H1 (cell line): ENCODE measurements at regions not wholly inside any gene's neighbourhood (a gene's known extent, or its start where the extent isn't known, plus 50 kb on each side); places are given as distances from the start of the nearest gene placed in this dataset.
A peak's percentile ranks its signal among the peaks of the same experiment; 100 is the strongest.

Experiments
- CTCF ChIA-PET: fragments of 300-600 bp; sonication (Branson Sonifier 250); formaldehyde crosslinking; loops from one replicate; lab custom pipeline; 2021; ENCODE audit not compliant: partially characterized antibody; lab: Charles Lee
- POLR2A ChIA-PET: fragments of 300-600 bp; sonication (Branson Sonifier 250); formaldehyde crosslinking; loops from one replicate; lab custom pipeline; 2021; ENCODE audit warnings: inconsistent platforms; ENCODE audit not compliant: partially characterized antibody; lab: Charles Lee
- DNase-seq, 2 experiments: peaks; one replicate each; pipeline versions ENCODE4 v3.0.0 to v3.0.0-alpha.2; 2010 to 2022; ENCODE audit warnings: low spot score in 2 of 2, low read depth in 1 of 2, mixed read lengths in 1 of 2
- FAIRE-seq: peaks from 2 replicates; lab custom pipeline; 2011; peaks lifted over from hg19 to GRCh38; lab: Jason Lieb, UNC
- H2AFZ ChIP-seq: 2 replicates; pipeline ENCODE4 v1.8.1; 2012; ENCODE audit warnings: low read length, inconsistent platforms
- H2AK5ac ChIP-seq: 2 replicates; pipeline ENCODE4 v1.6.1; 2013; ENCODE audit warnings: low read depth, low read length
- H2BK120ac ChIP-seq: replicated peaks from 2 replicates; pipeline ENCODE3; 2013; ENCODE audit warnings: low read depth, low read length, inconsistent platforms
- H2BK12ac ChIP-seq: 2 replicates; pipeline ENCODE4 v1.6.1; 2013; ENCODE audit warnings: low read depth, low read length
- H2BK15ac ChIP-seq: 2 replicates; pipeline ENCODE4 v1.6.1; 2013; ENCODE audit warnings: low read length
- H2BK20ac ChIP-seq: 2 replicates; pipeline ENCODE4 v1.6.1; 2013; ENCODE audit warnings: low read length
- H2BK5ac ChIP-seq: 2 replicates; pipeline ENCODE4 v1.6.1; 2013; ENCODE audit warnings: low read depth, low read length
- H3K14ac ChIP-seq: 2 replicates; pipeline ENCODE4 v1.6.1; 2013; ENCODE audit warnings: inconsistent platforms; ENCODE audit not compliant: insufficient read length
- H3K18ac ChIP-seq: 2 replicates; pipeline ENCODE4 v1.6.1; 2013; ENCODE audit warnings: low read length; ENCODE audit errors: extremely low read depth
- H3K23ac ChIP-seq: 2 replicates; pipeline ENCODE4 v1.6.1; 2013; ENCODE audit warnings: inconsistent platforms; ENCODE audit not compliant: insufficient read length
- H3K23me2 ChIP-seq: 2 replicates; pipeline ENCODE4 v1.6.1; 2013; ENCODE audit warnings: low read depth, low read length
- H3K27ac ChIP-seq: 2 replicates; pipeline ENCODE4 v1.6.1; 2011; ENCODE audit warnings: low read depth, low read length, inconsistent platforms
- H3K27me3 ChIP-seq, 4 experiments: replicated peaks in 1 of 4; 1 replicate in 1 of 4; 2 replicates in 3 of 4; pipeline versions ENCODE4 v1.6.1 to v1.8.1; 2011 to 2013; ENCODE audit warnings: low read length in 3 of 4, mild to moderate bottlenecking in 3 of 4, inconsistent platforms in 2 of 4, mixed read lengths in 2 of 4, moderate library complexity in 1 of 4; ENCODE audit not compliant: control insufficient read depth in 3 of 4, insufficient read depth in 3 of 4; ENCODE audit errors: extremely low read depth in 1 of 4
- H3K36me3 ChIP-seq, 4 experiments: 2 replicates each; pipeline versions ENCODE4 v1.6.1 to v1.8.1; 2011 to 2013; ENCODE audit warnings: mild to moderate bottlenecking in 4 of 4, low read length in 3 of 4, moderate library complexity in 2 of 4, control low read depth in 1 of 4, inconsistent platforms in 1 of 4; ENCODE audit not compliant: insufficient read depth in 4 of 4, control insufficient read depth in 2 of 4
- H3K4ac ChIP-seq: replicated peaks from 2 replicates; pipeline ENCODE3; 2013; ENCODE audit warnings: low read length, low read depth, mixed read lengths, inconsistent platforms; ENCODE audit not compliant: insufficient read length
- H3K4me1 ChIP-seq, 4 experiments: replicated peaks in 1 of 4; 1 replicate in 1 of 4; 2 replicates in 3 of 4; pipeline versions ENCODE4 v1.6.1 to v1.8.1; 2011 to 2013; ENCODE audit warnings: low read length in 3 of 4, inconsistent platforms in 2 of 4, mixed read lengths in 1 of 4; ENCODE audit not compliant: insufficient read depth in 4 of 4, control insufficient read depth in 3 of 4
- H3K4me2 ChIP-seq, 2 experiments: 2 replicates each; pipeline versions ENCODE4 v1.6.1 to v1.8.1; 2011 to 2013; ENCODE audit warnings: low read depth in 2 of 2, low read length in 2 of 2, control low read depth in 1 of 2, inconsistent platforms in 1 of 2, mild to moderate bottlenecking in 1 of 2; ENCODE audit not compliant: insufficient read depth in 1 of 2
- H3K4me3 ChIP-seq, 4 experiments: fragments of 200-600, 300-600 bp in 1 of 4; sonication (generic), shearing (Covaris generic), sonication (Bioruptor Twin) in 1 of 4; 2 replicates each; pipeline versions ENCODE4 v1.5.1 to v1.8.1; 2011 to 2016; ENCODE audit warnings: low read length in 4 of 4, low read depth in 3 of 4, control low read depth in 2 of 4, inconsistent platforms in 2 of 4, mild to moderate bottlenecking in 2 of 4, mixed read lengths in 1 of 4, moderate library complexity in 1 of 4; ENCODE audit not compliant: insufficient read depth in 2 of 4; ENCODE audit errors: extremely low read depth in 1 of 4
- H3K56ac ChIP-seq: replicated peaks from 2 replicates; pipeline ENCODE3; 2013; ENCODE audit warnings: low read depth, mild to moderate bottlenecking, mixed read lengths, low read length, inconsistent platforms; ENCODE audit not compliant: insufficient read length
- H3K79me1 ChIP-seq: 2 replicates; pipeline ENCODE4 v1.6.1; 2013; ENCODE audit warnings: low read depth, low read length, control low read depth
- H3K79me2 ChIP-seq, 2 experiments: 2 replicates each; pipeline versions ENCODE4 v1.6.1 to v1.8.1; 2012 to 2013; ENCODE audit warnings: low read length in 2 of 2, mild to moderate bottlenecking in 2 of 2, inconsistent platforms in 1 of 2; ENCODE audit not compliant: insufficient read depth in 2 of 2, control insufficient read depth in 1 of 2
- H3K9ac ChIP-seq, 4 experiments: replicated peaks in 1 of 4; 1 replicate in 1 of 4; 2 replicates in 3 of 4; pipeline versions ENCODE4 v1.6.1 to v1.8.1; 2011 to 2013; ENCODE audit warnings: low read depth in 3 of 4, low read length in 3 of 4, control low read depth in 2 of 4, mild to moderate bottlenecking in 2 of 4, moderate library complexity in 2 of 4, inconsistent platforms in 1 of 4; ENCODE audit errors: extremely low read depth in 1 of 4
- H3K9me3 ChIP-seq, 2 experiments: 2 replicates each; pipeline versions ENCODE4 v1.6.1 to v1.8.1; 2012 to 2013; ENCODE audit warnings: mild to moderate bottlenecking in 2 of 2, moderate library complexity in 2 of 2, control low read depth in 1 of 2, inconsistent platforms in 1 of 2, low read depth in 1 of 2, low read length in 1 of 2, mixed read lengths in 1 of 2; ENCODE audit not compliant: insufficient read depth in 2 of 2
- H4K20me1 ChIP-seq, 2 experiments: replicated peaks in 1 of 2; 2 replicates each; pipeline versions ENCODE3 to v1.8.1; 2011 to 2013; ENCODE audit warnings: inconsistent platforms in 2 of 2, low read length in 2 of 2, mild to moderate bottlenecking in 1 of 2; ENCODE audit not compliant: insufficient read depth in 2 of 2, control insufficient read depth in 1 of 2
- H4K5ac ChIP-seq: 2 replicates; pipeline ENCODE4 v1.6.1; 2013; ENCODE audit warnings: low read length, low read depth, mixed read lengths, inconsistent platforms; ENCODE audit not compliant: insufficient read length
- H4K8ac ChIP-seq: 2 replicates; pipeline ENCODE4 v1.8.0; 2013; ENCODE audit warnings: mild to moderate bottlenecking, moderate library complexity, low read length, inconsistent platforms; ENCODE audit not compliant: insufficient read depth; ENCODE audit errors: extremely low read depth
- H4K91ac ChIP-seq: replicated peaks from 2 replicates; pipeline ENCODE3; 2013; ENCODE audit warnings: low read length, mixed read lengths, inconsistent platforms; ENCODE audit not compliant: insufficient read length
- CREB1 ChIP-seq: IDR thresholded peaks from 2 replicates; pipeline ENCODE4 v1.6.1; 2012; ENCODE audit warnings: inconsistent platforms
- POLR2AphosphoS5 ChIP-seq: IDR thresholded peaks from 2 replicates; pipeline ENCODE4 v1.6.1; 2011; ENCODE audit warnings: low read depth, low read length
- SP4 ChIP-seq: IDR thresholded peaks from 2 replicates; pipeline ENCODE4 v1.6.1; 2012; ENCODE audit warnings: low read length, inconsistent platforms
- TBP ChIP-seq: IDR thresholded peaks from 2 replicates; pipeline ENCODE4 v1.6.1; 2011; ENCODE audit warnings: low read depth, low read length, improper control_type of control experiment
- WGBS, 2 experiments: shearing (Covaris generic) in 1 of 2; methylation state at CpG; one replicate each; pipeline versions ENCODE4 v1.1.6 to v1.1.7; 2013 to 2015; ENCODE audit warnings: low lambda C conversion rate in 2 of 2, mixed read lengths in 2 of 2, inconsistent platforms in 1 of 2, low coverage in 1 of 2, missing lambda C conversion rate in 1 of 2; ENCODE audit not compliant: insufficient replicate concordance in 2 of 2, insufficient coverage in 1 of 2, insufficient read length in 1 of 2; ENCODE audit errors: extremely low coverage in 1 of 2, missing lambda C conversion rate in 1 of 2; 5-methylcytosine and 5-hydroxymethylcytosine counted together

GRCh38 chr16:87076331-87076949 is 240.8 kb downstream of the C16orf95 start:
- Histone ChIP-seq H3K56ac (no peak overlapping the region), H3K36me3 (no peaks in the 10 kb centered on the region), H4K20me1 (peaks cover 0 to 2% of the 10 kb centered on the region in 2 experiments), H3K4me3 (no peak overlapping the region), H3K4me2 (no peak overlapping the region), H3K4ac (no peak overlapping the region), H3K27ac (no peak overlapping the region), H2BK15ac (0 out of 2 replicates have a peak overlapping the region, but pooled peaks have one; percentile 46), H2AFZ (no peak overlapping the region), H2BK5ac (0 out of 2 replicates have a peak overlapping the region, but pooled peaks have one; percentile 39), H2BK20ac (no peak overlapping the region), H4K8ac (no peak overlapping the region), H3K18ac (no peak overlapping the region), H3K23me2 (no peaks in the 10 kb centered on the region), H3K4me1 (no peaks in the 10 kb centered on the region; a peak in 2 of 7 replicates), H2BK120ac (no peak overlapping the region), H3K9me3 (peaks cover 7 to 16% of the 10 kb centered on the region in 2 experiments), H3K9ac (peak overlapping the region in 1 of 4 experiments; percentile 35; a peak in 2 of 7 replicates), H2BK12ac (0 out of 2 replicates have a peak overlapping the region, but pooled peaks have one; percentile 39), H3K27me3 (no peaks in the 10 kb centered on the region), H4K91ac (no peak overlapping the region), H3K14ac (no peak overlapping the region), H3K79me2 (no peaks in the 10 kb centered on the region), H3K23ac (no peak overlapping the region), H4K5ac (no peak overlapping the region), H3K79me1 (no peaks in the 10 kb centered on the region), H2AK5ac (no peak overlapping the region)
- ChIA-PET POLR2A (no interaction called here), CTCF (interaction anchor here (0.6 to 7.4 kb wide), 24 partner anchors 9 to 1322 kb away, joined by 3 to 48 read pairs (median 3); no protein-coding TSS in a partner anchor)
- FAIRE-seq (no peak), DNase-seq (no peak)
- 85% methylated on average over 20 of the region's 20 CpGs; no CpG with 5 or more reads in 1 of the 2 experiments for WGBS, 2 experiments
- TF ChIP-seq SP4 (no peak), CREB1 (no peak), TBP (no peak), POLR2AphosphoS5 (no peak)
